GM10266 (cell line): ENCODE measurements at regions not wholly inside any gene's neighbourhood (a gene's known extent, or its start where the extent isn't known, plus 50 kb on each side); places are given as distances from the start of the nearest gene placed in this dataset.
"Not testable (repeated sequence)": the region's sequence is repeated elsewhere in the genome, so short reads cannot be mapped to it uniquely, and the experiment has no call there.

ENCODE experiments used
- DNase-seq: peaks from one replicate; pipeline ENCODE4 v3.0.0; 2012; ENCODE audit errors: extremely low spot score
- TF ChIP-seq, protein P1 (sequence below): IDR thresholded peaks from 2 replicates; pipeline ENCODE4 v1.5.1; 2012; ENCODE audit warnings: mild to moderate bottlenecking, low read depth; ENCODE audit not compliant: control insufficient read depth, insufficient read depth; ENCODE audit errors: missing control alignments

DNA sequence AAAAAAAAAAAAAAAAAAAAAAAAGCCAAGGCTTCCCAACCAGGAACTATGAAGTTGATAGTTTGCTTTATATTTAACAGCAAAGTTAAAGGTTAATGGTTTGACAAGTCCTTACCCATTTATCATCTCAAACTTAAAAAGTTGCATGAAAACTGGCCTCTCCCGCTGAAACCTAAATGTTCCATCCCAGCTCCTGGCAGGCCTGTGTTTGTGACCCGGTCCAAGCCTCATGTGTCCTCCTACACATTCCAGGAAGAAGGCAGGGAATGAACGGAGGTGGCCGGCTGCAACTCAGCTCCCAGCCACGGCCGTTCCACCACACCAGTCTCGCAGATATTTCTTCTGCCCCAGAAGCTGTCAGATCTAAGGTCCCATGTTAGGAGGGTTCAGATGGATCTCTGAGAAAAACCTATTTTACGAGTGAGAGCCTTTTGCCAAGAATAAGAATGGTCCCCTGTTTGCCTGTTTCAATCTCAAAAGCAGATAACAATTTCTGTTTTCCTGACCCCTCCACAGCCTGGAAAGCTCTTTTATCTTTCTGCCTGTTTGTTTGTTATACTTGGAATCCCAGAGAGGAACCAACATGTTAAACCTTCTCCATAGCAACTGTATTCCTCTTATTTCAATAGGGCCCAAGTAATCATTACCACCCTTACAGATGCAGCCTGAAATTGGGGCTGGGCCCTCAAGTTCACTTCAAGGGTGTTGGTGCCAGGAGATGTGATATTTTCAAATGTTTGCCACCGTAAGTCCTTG lies 56.5 kb downstream of the KCTD12 start:
- no peak for DNase-seq
- TF ChIP-seq, protein P1, sequence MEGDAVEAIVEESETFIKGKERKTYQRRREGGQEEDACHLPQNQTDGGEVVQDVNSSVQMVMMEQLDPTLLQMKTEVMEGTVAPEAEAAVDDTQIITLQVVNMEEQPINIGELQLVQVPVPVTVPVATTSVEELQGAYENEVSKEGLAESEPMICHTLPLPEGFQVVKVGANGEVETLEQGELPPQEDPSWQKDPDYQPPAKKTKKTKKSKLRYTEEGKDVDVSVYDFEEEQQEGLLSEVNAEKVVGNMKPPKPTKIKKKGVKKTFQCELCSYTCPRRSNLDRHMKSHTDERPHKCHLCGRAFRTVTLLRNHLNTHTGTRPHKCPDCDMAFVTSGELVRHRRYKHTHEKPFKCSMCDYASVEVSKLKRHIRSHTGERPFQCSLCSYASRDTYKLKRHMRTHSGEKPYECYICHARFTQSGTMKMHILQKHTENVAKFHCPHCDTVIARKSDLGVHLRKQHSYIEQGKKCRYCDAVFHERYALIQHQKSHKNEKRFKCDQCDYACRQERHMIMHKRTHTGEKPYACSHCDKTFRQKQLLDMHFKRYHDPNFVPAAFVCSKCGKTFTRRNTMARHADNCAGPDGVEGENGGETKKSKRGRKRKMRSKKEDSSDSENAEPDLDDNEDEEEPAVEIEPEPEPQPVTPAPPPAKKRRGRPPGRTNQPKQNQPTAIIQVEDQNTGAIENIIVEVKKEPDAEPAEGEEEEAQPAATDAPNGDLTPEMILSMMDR: no peak

DNA sequence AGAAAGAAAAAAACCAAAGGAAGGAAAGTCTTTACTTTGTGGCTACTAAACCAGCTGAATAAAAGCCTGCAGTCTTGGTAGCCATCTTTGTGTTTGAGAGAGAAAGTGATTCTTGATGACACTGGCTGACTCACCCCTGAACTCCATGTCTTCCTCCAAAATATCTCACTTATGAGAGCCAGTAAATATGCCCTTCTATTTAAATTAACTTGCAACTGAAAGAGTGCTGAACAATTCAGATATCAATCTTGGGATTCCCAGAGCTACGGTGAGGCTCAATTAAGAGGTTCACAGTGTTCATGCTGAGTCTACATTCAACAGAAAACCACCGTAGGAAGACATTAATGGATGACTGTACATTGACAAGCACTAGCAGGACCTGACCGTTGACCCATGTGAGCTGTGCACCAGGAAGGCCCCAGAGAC lies 57.9 kb downstream of the KCTD12 start:
- peak; percentile 19 for DNase-seq
- TF ChIP-seq, protein P1: no peak

DNA sequence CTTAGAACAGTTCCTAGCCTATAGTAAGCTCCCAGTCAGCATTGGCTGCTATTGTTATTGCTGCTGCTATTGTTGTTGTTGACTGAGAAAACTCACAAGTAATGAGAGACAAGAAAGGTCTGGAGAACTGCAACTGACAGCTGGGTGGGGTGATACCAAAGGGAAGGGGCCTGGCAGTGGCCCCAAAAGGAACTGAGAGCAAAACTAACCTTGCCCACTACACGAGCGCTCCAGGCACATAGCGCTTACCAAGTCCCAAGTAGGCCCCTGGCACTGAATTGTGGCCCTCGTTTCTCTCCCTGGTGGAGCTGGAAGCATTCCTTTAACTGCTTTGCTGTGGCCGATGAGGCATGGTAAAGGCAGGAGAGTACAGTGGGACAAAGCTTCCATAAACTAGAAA lies 59.7 kb downstream of the KCTD12 start:
- TF ChIP-seq, protein P1: no peak
- no peak for DNase-seq

DNA sequence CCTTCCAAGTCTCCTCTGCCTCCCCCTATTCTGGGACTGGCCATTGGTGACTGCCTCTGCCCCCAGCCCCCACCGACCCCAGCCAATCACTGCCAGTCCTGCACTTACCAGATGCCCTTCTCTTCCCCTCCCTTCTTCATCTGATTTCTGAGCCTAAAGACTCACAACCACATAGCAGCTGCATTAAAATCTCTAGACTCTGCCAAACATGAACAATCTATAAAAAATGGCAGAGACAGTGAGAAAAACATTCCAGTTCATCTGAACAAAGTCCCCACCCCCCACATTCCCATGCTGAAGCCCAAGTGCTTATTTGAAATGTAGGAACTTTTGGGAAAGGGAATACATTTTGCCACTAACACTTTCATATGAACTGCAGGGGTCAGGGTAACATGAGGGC lies 60.8 kb downstream of the KCTD12 start:
- TF ChIP-seq, protein P1: no peak
- no peak for DNase-seq

DNA sequence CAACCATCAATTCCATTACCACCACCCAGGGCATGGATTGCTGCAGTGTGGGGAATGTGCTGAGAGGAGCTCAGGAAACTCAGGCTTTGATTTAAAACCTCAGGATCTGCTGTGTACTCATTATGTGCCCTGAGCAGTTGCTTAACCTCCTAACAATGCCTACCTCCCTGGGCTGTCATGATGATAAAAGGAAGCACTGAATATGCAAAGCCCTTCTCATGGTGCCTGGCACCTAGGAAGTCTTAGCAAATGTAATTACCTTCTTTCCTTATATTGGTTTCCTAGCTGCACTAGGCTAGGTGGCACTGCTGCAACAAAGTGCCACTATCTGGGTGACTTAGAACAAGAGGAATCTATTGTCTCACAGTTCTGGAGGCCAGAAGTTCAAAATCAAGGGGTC lies 62.2 kb downstream of the KCTD12 start:
- no peak for DNase-seq
- TF ChIP-seq, protein P1: no peak

DNA sequence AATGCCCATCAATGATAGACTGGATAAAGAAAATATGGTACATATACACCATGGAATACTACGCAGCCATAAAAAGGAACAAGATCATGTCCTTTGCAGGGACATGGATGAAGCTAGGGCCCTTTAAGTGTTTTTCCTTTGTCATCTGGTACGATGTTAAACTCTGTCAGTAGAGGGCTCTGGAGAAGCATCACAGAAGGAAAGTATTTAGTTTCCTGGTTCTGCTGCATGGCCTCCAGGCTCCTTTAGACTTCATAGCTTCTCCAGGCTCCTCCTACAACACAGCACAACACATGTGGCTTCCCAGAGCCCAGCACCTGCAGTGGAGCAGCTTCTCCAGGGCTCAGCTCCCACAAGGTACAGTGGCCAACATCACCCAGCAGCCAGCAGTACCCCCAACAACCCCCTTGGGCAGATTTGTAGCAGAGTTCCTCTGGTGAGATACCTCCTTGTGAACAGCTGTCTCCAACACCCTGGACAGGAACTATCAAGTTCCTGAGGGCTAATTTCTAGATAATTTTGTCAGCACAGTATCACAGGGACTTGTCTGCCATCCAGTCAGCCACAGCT lies 63.4 kb downstream of the KCTD12 start:
- TF ChIP-seq, protein P1: peak; percentile 25
- peak; percentile 19 for DNase-seq

- DNase-seq: not testable (repeated sequence)
Measured at GRCh38 chr13:76821222-76821621, 65.0 kb downstream of the KCTD12 start.
